Activated CD4-positive, alpha-beta T cell treated with anti-CD3 and anti-CD28 coated beads, Interleukin-2, amount 10 ng/mL, durations not matched to agents 7 days and 5 days (primary cell): ENCODE measurements at regions not wholly inside any gene's neighbourhood (a gene's known extent, or its start where the extent isn't known, plus 50 kb on each side); places are given as distances from the start of the nearest gene placed in this dataset.

Experiments used
- CTCF ChIA-PET: fragments of 350-600 bp; sonication (Branson Sonifier 250); formaldehyde crosslinking; loops from one replicate; lab custom pipeline; 2021; ENCODE audit warnings: antibody characterized with exemption; lab: Charles Lee
- POLR2A ChIA-PET: fragments of 350-600 bp; sonication (Branson Sonifier 250); formaldehyde crosslinking; loops from one replicate; lab custom pipeline; 2021; ENCODE audit warnings: antibody characterized with exemption; lab: Charles Lee
- DNase-seq: peaks from one replicate; pipeline ENCODE4 v3.0.0-alpha.2; 2020
- H3K27ac Mint-ChIP-seq: one replicate; pipeline ENCODE4 v1.8.0; 2021; ENCODE audit warnings: mild to moderate bottlenecking, moderate library complexity, mixed read lengths
- H3K27me3 Mint-ChIP-seq: one replicate; pipeline ENCODE4 v1.8.0; 2021; ENCODE audit warnings: mixed read lengths
- H3K36me3 Mint-ChIP-seq: one replicate; pipeline ENCODE4 v1.8.0; 2021; ENCODE audit warnings: low read depth, mixed read lengths
- H3K4me1 Mint-ChIP-seq: one replicate; pipeline ENCODE4 v1.8.0; 2021; ENCODE audit warnings: mixed read lengths
- H3K4me3 Mint-ChIP-seq: one replicate; pipeline ENCODE4 v1.8.0; 2021; ENCODE audit warnings: mild to moderate bottlenecking, moderate library complexity, mixed read lengths
- H3K9me3 Mint-ChIP-seq: one replicate; pipeline ENCODE4 v1.8.0; 2021; ENCODE audit warnings: mixed read lengths

- ChIA-PET POLR2A (no interaction called here), CTCF (interaction anchor here (2.1 kb wide), 1 partner anchor 10 kb away, joined by 9 read pairs; no protein-coding TSS in a partner anchor)
- peaks cover 27% of the 10 kb centered on the region for H3K4me1 Mint-ChIP-seq
Observed at GRCh38 chr16:85313526-85314301, 201.4 kb upstream of the CIBAR2 start.

DNA sequence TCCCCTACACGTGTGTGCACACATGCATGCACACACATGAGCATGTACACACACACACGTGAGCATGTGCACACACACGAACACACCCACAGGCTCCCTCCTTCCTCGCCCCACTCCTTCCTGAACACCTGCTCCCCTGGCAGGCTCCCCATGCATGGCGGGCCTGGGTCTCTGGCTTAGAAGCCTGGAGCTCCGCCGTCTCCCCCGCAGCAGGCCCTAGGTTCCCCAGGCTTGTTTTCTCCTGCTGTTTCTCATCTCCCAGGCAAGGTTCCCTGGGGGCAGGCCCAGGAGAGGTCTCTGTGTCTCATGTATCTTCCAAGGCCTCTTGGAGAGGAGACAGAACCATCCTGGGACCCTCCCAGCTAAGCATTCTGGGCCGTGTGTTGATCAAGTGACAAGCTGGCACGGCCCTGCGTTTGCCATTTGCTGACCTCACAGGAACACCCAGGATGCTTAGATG, 202.3 kb upstream of the CIBAR2 start:
- Mint-ChIP-seq H3K9me3 (no peaks in the 10 kb centered on the region), H3K4me1 (peaks cover 21% of the 10 kb centered on the region), H3K27ac (peak overlapping the region; percentile 60), H3K4me3 (no peak overlapping the region), H3K27me3 (no peaks in the 10 kb centered on the region), H3K36me3 (no peaks in the 10 kb centered on the region)
- ChIA-PET CTCF (interaction anchor here (0.8 to 2.1 kb wide), 2 partner anchors 11 to 54 kb away, joined by 3 to 9 read pairs; no protein-coding TSS in a partner anchor), POLR2A (no interaction called here)
- DNase-seq, result no peak

More at GRCh38 chr16:85313526-85314301, 201.4 kb upstream of the CIBAR2 start:
- no peak overlapping the region for H3K27ac Mint-ChIP-seq
- no peak for DNase-seq
- H3K4me3 Mint-ChIP-seq, result no peak overlapping the region
- no peaks in the 10 kb centered on the region for H3K9me3 Mint-ChIP-seq
- no peaks in the 10 kb centered on the region for H3K36me3 Mint-ChIP-seq
- H3K27me3 Mint-ChIP-seq, result no peaks in the 10 kb centered on the region

GRCh38 chr16:85315866-85316265, 203.6 kb upstream of the CIBAR2 start:
- no peak for DNase-seq
- ChIA-PET CTCF (no interaction called here), POLR2A (no interaction called here)
- no peaks in the 10 kb centered on the region for H3K27me3 Mint-ChIP-seq
- no peak overlapping the region for H3K27ac Mint-ChIP-seq
- peaks cover 13% of the 10 kb centered on the region for H3K4me1 Mint-ChIP-seq
- no peaks in the 10 kb centered on the region for H3K9me3 Mint-ChIP-seq
- no peak overlapping the region for H3K4me3 Mint-ChIP-seq
- no peaks in the 10 kb centered on the region for H3K36me3 Mint-ChIP-seq

- DNase-seq, result peak; percentile 50
- Mint-ChIP-seq H3K4me1 (peaks cover 8% of the 10 kb centered on the region), H3K9me3 (no peaks in the 10 kb centered on the region), H3K27me3 (no peaks in the 10 kb centered on the region), H3K36me3 (no peaks in the 10 kb centered on the region), H3K4me3 (no peak overlapping the region), H3K27ac (no peak overlapping the region)
- ChIA-PET CTCF (no interaction called here), POLR2A (no interaction called here)
Observed at GRCh38 chr16:85316321-85316919, 204.1 kb upstream of the CIBAR2 start.

DNA sequence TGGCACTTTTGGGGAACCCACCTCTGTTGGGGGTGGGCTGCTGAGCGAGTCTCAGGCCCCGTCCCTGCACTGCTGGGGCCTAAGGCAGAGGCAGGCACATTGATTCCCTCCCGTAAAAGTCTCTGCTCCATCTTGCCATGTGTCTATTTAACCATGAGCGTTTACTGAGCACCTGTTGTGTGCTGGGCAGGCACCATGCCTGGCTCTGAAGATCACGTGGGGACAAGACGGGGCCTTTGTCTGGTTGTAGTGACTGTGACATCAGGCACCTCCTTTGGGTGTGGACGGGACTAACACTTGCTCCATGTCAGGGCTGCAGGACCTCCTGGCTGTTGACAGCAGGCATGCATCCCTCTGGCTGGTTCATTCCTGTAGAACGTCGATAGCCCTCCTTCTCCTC, 204.7 kb upstream of the CIBAR2 start:
- ChIA-PET POLR2A (no interaction called here), CTCF (no interaction called here)
- Mint-ChIP-seq H3K27ac (no peak overlapping the region), H3K4me1 (peaks cover 5% of the 10 kb centered on the region), H3K27me3 (no peaks in the 10 kb centered on the region), H3K36me3 (no peaks in the 10 kb centered on the region), H3K4me3 (no peak overlapping the region), H3K9me3 (no peaks in the 10 kb centered on the region)
- DNase-seq, result no peak

DNA sequence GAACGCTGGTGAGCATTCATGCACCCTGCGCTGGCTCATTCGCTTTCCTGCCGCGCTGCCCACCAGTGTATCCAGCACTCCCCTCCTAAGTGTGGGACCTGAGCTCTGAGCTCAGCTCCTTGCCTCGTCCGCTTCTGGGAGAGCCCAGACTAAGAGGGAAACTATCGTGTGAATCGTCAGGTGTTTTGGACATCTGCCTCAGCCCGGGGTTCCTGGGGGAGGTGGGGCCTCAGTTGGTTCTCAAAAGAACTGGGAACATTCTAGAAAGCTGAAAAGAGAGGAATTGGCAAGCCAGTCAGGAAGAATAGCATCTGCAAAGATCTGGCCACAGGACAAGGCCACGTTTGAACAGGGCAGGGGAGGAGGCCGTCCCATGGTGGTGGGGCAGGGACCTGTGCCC, 205.4 kb upstream of the CIBAR2 start:
- DNase-seq, result no peak
- no peaks in the 10 kb centered on the region for H3K36me3 Mint-ChIP-seq
- H3K27me3 Mint-ChIP-seq, result no peaks in the 10 kb centered on the region
- H3K27ac Mint-ChIP-seq, result no peak overlapping the region
- no peak overlapping the region for H3K4me3 Mint-ChIP-seq
- no peaks in the 10 kb centered on the region for H3K4me1 Mint-ChIP-seq
- H3K9me3 Mint-ChIP-seq, result no peaks in the 10 kb centered on the region
- ChIA-PET CTCF (interaction anchor here (1.3 kb wide), 1 partner anchor 16 kb away, joined by 3 read pairs; no protein-coding TSS in a partner anchor), POLR2A (no interaction called here)

- Mint-ChIP-seq H3K4me3 (no peak overlapping the region), H3K27me3 (no peaks in the 10 kb centered on the region), H3K36me3 (no peaks in the 10 kb centered on the region), H3K4me1 (no peaks in the 10 kb centered on the region), H3K27ac (no peak overlapping the region), H3K9me3 (peaks cover 2% of the 10 kb centered on the region)
- ChIA-PET CTCF (interaction anchor here (0.6 to 1.5 kb wide), 2 partner anchors 11 to 973 kb away, joined by 4 to 5 read pairs; no protein-coding TSS in a partner anchor), POLR2A (no interaction called here)
- DNase-seq, result no peak
Observed at GRCh38 chr16:85319208-85319983, 207.1 kb upstream of the CIBAR2 start.

DNA sequence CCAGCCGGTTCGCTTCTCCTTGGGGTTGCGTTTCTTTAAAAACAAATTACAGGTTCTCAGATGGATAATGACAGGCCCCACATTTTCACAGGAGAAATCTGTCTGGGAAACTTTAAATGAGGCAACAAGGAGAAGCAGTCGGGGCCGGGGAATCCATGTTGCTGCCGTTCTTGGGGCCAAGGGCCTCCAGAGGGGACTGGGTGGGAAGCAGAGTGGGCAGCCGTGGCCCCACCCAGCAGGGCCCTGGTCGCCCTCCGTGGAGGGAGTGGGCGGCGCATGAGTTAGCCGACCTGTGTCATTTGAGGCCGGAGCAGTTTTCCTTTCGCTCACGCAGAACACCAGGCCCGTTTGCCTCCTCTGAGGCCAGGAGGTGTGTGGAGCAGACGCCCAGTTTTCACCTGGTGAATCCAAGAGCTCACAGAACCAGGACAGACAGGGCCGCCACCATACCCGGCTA, 207.7 kb upstream of the CIBAR2 start:
- H3K4me1 Mint-ChIP-seq, result no peaks in the 10 kb centered on the region
- no peaks in the 10 kb centered on the region for H3K36me3 Mint-ChIP-seq
- CTCF ChIA-PET, result interaction anchor here (0.6 kb wide), 1 partner anchor 973 kb away, joined by 4 read pairs; no protein-coding TSS in a partner anchor
- no peaks in the 10 kb centered on the region for H3K27me3 Mint-ChIP-seq
- POLR2A ChIA-PET, result no interaction called here
- H3K4me3 Mint-ChIP-seq, result no peak overlapping the region
- peaks cover 2% of the 10 kb centered on the region for H3K9me3 Mint-ChIP-seq
- no peak overlapping the region for H3K27ac Mint-ChIP-seq
- no peak for DNase-seq

DNA sequence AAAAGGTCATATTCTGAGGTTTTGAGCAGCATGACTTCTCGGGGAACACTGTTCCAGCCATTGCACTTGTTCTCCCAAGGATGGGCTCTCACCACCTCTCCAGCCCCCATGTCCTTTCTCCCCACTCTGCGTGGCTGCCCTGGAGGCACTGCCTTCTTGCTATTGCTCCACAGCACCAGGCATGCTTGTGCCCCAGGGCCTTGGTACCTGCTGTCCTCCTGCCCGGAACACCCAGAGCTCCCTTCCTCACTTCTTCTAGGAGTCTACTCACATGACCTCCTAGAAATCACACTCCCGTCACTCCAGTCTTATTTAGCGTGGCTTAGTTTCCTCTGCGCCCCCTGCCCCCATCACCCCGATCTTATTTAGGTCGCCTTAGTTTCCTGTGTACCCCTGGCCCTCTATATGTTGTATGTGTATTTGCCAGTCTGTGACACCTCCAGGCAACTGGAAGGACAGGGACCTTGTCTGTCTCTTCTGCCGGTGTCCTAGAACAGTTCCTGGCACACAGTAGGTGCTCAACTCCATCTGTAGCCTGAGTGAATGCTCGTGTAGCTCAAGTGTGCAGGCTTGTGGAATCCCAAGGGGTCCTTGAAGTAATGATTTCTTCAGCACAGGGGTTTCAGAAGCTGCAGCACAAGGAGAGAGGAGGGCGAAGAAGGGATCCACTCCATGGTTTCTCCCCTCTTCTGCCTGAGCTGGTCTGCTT, 208.6 kb upstream of the CIBAR2 start:
- ChIA-PET POLR2A (no interaction called here), CTCF (interaction anchor here (0.7 to 2.7 kb wide), 3 partner anchors 14 to 468 kb away, joined by 4 to 8 read pairs (median 4); no protein-coding TSS in a partner anchor)
- no peaks in the 10 kb centered on the region for H3K27me3 Mint-ChIP-seq
- no peaks in the 10 kb centered on the region for H3K36me3 Mint-ChIP-seq
- peaks cover 2% of the 10 kb centered on the region for H3K9me3 Mint-ChIP-seq
- no peak overlapping the region for H3K4me3 Mint-ChIP-seq
- H3K27ac Mint-ChIP-seq, result no peak overlapping the region
- H3K4me1 Mint-ChIP-seq, result no peaks in the 10 kb centered on the region
- DNase-seq, result no peak

DNA sequence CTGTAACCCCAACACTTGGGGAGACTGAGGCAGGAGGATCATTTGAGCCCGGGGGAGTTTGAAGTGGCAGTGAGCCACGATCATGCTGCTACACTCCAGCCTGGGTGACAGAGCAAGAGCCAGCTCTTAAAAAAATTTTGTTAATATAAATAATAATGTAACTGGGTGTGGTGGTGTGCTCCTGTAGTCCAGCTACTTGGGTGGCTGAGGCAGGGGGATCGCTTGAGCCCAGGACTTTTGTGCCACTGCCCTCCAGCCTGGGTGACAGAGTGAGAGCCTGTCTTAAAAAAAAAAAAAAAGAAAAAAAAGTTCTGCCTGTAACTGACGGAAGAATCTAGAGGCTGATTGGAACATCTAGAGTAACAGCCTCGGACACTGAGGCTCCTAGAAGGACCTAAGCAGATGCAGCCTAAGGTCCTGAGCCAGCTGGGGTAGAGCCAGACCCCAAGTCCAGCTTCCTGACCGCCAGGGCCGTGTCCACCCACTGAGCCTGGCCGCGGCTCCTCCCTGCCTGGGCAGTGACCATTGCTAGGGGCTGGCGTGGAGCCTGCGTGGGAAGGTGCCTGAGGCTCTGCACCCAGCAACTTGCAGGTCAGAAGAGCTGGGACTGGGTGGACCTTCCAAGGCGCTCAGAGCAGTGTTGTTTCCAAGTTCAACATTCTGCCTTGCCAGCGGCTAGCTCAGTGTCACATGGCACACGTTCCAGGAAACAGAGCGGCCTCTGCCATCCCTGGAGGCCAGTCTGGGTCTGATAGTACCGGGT, 209.4 kb upstream of the CIBAR2 start:
- H3K4me1 Mint-ChIP-seq, result no peaks in the 10 kb centered on the region
- ChIA-PET CTCF (interaction anchor here (0.7 to 2.7 kb wide), 5 partner anchors 15 to 467 kb away, joined by 3 to 8 read pairs (median 4); no protein-coding TSS in a partner anchor), POLR2A (no interaction called here)
- H3K27ac Mint-ChIP-seq, result no peak overlapping the region
- no peak for DNase-seq
- no peaks in the 10 kb centered on the region for H3K36me3 Mint-ChIP-seq
- H3K27me3 Mint-ChIP-seq, result no peaks in the 10 kb centered on the region
- peaks cover 2% of the 10 kb centered on the region for H3K9me3 Mint-ChIP-seq
- no peak overlapping the region for H3K4me3 Mint-ChIP-seq

DNA sequence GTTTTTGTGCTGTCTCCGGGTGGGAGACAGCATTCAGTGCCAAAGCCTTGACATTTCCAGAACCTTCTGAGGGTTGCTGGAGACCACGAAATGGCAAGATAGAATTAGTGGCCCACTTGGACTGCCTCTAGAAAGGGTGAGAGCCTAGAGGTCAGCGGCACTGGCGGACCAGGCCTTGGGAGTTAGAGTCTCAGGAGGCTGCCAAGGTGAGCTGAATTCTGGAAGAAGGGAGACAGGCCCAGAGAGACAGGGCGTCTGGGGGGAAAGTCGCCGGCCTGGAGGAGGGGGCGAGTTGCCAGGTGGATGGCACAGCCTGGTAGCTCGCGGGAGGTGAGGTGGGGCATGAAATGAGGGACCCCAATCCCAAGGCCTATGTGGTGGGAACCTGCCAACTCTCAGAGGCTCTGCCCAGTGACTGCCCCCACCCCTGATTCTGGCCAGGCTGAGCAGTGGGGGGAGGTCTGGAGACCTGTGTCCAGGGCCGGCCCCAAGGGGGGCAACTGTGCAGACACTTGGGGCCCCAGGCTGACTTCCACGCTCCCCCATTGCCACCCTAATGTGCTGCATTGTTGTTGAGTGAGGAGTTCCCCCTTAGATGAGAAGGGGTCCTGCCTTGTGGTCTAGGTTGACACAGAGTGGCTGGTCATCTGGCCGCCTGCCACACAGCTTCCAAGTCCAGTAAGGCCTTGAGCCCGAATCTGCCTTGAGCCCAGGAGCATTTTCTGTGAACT, 211.1 kb upstream of the CIBAR2 start:
- DNase-seq, result no peak
- H3K27ac Mint-ChIP-seq, result no peak overlapping the region
- no peaks in the 10 kb centered on the region for H3K4me1 Mint-ChIP-seq
- POLR2A ChIA-PET, result no interaction called here
- no peak overlapping the region for H3K4me3 Mint-ChIP-seq
- peaks cover 2% of the 10 kb centered on the region for H3K9me3 Mint-ChIP-seq
- CTCF ChIA-PET, result interaction anchor here (2.7 kb wide), 1 partner anchor 17 kb away, joined by 8 read pairs; no protein-coding TSS in a partner anchor
- H3K36me3 Mint-ChIP-seq, result no peaks in the 10 kb centered on the region
- no peaks in the 10 kb centered on the region for H3K27me3 Mint-ChIP-seq
